ENCODE measurements at regions not wholly inside any gene's neighbourhood (a gene's known extent, or its start where the extent isn't known, plus 50 kb on each side); places are given as distances from the start of the nearest gene placed in this dataset.

- Histone ChIP-seq H3F3A (ENCODE audit: insufficient read depth, low read length) (no peaks in the 10 kb centered on the region), H3K36me3 (ENCODE audit: insufficient read depth, low read length) (no peaks in the 10 kb centered on the region)
- TF ChIP-seq EZH2 (IDR thresholded peaks at IDR 0.05; ENCODE audit: borderline replicate concordance, low read length) = no peak
- no peak for TF ChIP-seq CTCF (IDR thresholded peaks at IDR 0.05; ENCODE audit: low read length)
Observed at GRCh38 chr9:108356806-108357205, 499.0 kb downstream of the ACTL7B start.

GRCh38 chr9:108351571-108351970, 504.2 kb downstream of the ACTL7B start:
- no peak overlapping the region for H3K4me2 ChIP-seq (ENCODE audit: low read length)
- no peaks in the 10 kb centered on the region for H3K9me3 ChIP-seq (ENCODE audit: low read length)
- no peak overlapping the region for H2AFZ ChIP-seq (ENCODE audit: low read length)

More at GRCh38 chr9:108356806-108357205, 499.0 kb downstream of the ACTL7B start:
- Histone ChIP-seq H4K20me1 (ENCODE audit: insufficient read depth, low read length) (no peaks in the 10 kb centered on the region), H3K27me3 (ENCODE audit: insufficient read depth, low read length) (no peaks in the 10 kb centered on the region), H3K27ac (ENCODE audit: low read depth, low read length, poor library complexity, severe bottlenecking) (no peak overlapping the region), H3K4me1 (ENCODE audit: insufficient read depth, low read length, severe bottlenecking) (no peaks in the 10 kb centered on the region), H3K79me2 (ENCODE audit: insufficient read depth, low read length) (no peaks in the 10 kb centered on the region), H3K4me2 (ENCODE audit: low read length) (no peak overlapping the region), H3K4me3 (ENCODE audit: low read depth, low read length, poor library complexity, severe bottlenecking) (no peak overlapping the region), H2AFZ (ENCODE audit: low read length) (no peak overlapping the region), H3K9ac (ENCODE audit: low read length) (no peak overlapping the region), H3K9me3 (ENCODE audit: low read length) (no peaks in the 10 kb centered on the region), H3K9me2 (ENCODE audit: low read depth, low read length) (no peaks in the 10 kb centered on the region)

GRCh38 chr9:108347463-108348188, 508.2 kb downstream of the ACTL7B start:
- H2AFZ ChIP-seq (ENCODE audit: low read length) = no peak overlapping the region
- H3F3A ChIP-seq (ENCODE audit: insufficient read depth, low read length) = no peaks in the 10 kb centered on the region
- H4K20me1 ChIP-seq (ENCODE audit: insufficient read depth, low read length) = no peaks in the 10 kb centered on the region
- no peaks in the 10 kb centered on the region for H3K36me3 ChIP-seq (ENCODE audit: insufficient read depth, low read length)
- TF ChIP-seq EZH2 (IDR thresholded peaks at IDR 0.05; ENCODE audit: borderline replicate concordance, low read length) (no peak), CTCF (IDR thresholded peaks at IDR 0.05; ENCODE audit: low read length) (no peak)
- no peak overlapping the region for H3K4me2 ChIP-seq (ENCODE audit: low read length)
- H3K9me3 ChIP-seq (ENCODE audit: low read length) = no peaks in the 10 kb centered on the region
- no peak overlapping the region for H3K4me3 ChIP-seq (ENCODE audit: low read depth, low read length, poor library complexity, severe bottlenecking)
- H3K9me2 ChIP-seq (ENCODE audit: low read depth, low read length) = no peaks in the 10 kb centered on the region
- no peaks in the 10 kb centered on the region for H3K27me3 ChIP-seq (ENCODE audit: insufficient read depth, low read length)
- no peak overlapping the region for H3K9ac ChIP-seq (ENCODE audit: low read length)
- H3K4me1 ChIP-seq (ENCODE audit: insufficient read depth, low read length, severe bottlenecking) = no peaks in the 10 kb centered on the region
- no peaks in the 10 kb centered on the region for H3K79me2 ChIP-seq (ENCODE audit: insufficient read depth, low read length)
- no peak overlapping the region for H3K27ac ChIP-seq (ENCODE audit: low read depth, low read length, poor library complexity, severe bottlenecking)

More at GRCh38 chr9:108351571-108351970, 504.2 kb downstream of the ACTL7B start:
- H3K36me3 ChIP-seq (ENCODE audit: insufficient read depth, low read length) = no peaks in the 10 kb centered on the region
- no peaks in the 10 kb centered on the region for H3K9me2 ChIP-seq (ENCODE audit: low read depth, low read length)
- H3K9ac ChIP-seq (ENCODE audit: low read length) = no peak overlapping the region
- no peak overlapping the region for H3K27ac ChIP-seq (ENCODE audit: low read depth, low read length, poor library complexity, severe bottlenecking)
- no peak overlapping the region for H3K4me3 ChIP-seq (ENCODE audit: low read depth, low read length, poor library complexity, severe bottlenecking)
- TF ChIP-seq EZH2 (IDR thresholded peaks at IDR 0.05; ENCODE audit: borderline replicate concordance, low read length) (no peak), CTCF (IDR thresholded peaks at IDR 0.05; ENCODE audit: low read length) (no peak)
- H3K79me2 ChIP-seq (ENCODE audit: insufficient read depth, low read length) = no peaks in the 10 kb centered on the region
- no peaks in the 10 kb centered on the region for H3K27me3 ChIP-seq (ENCODE audit: insufficient read depth, low read length)
- H3K4me1 ChIP-seq (ENCODE audit: insufficient read depth, low read length, severe bottlenecking) = no peaks in the 10 kb centered on the region
- no peaks in the 10 kb centered on the region for H3F3A ChIP-seq (ENCODE audit: insufficient read depth, low read length)
- no peaks in the 10 kb centered on the region for H4K20me1 ChIP-seq (ENCODE audit: insufficient read depth, low read length)

Data from OCI-LY1 (cell line).